DND-41 (cell line): ENCODE measurements at regions not wholly inside any gene's neighbourhood (a gene's known extent, or its start where the extent isn't known, plus 50 kb on each side); places are given as distances from the start of the nearest gene placed in this dataset.

Experiments
- EZH2 ChIP-seq: IDR thresholded peaks from 3 replicates; pipeline ENCODE4 v1.6.1; 2012; ENCODE audit warnings: borderline replicate concordance, low read depth, mild to moderate bottlenecking, moderate library complexity, low read length, inconsistent platforms; ENCODE audit not compliant: severe bottlenecking
- TF ChIP-seq, protein P1 (sequence below): IDR thresholded peaks from 2 replicates; pipeline ENCODE4 v1.5.1; 2012; ENCODE audit warnings: borderline replicate concordance, low read length, moderate library complexity, mild to moderate bottlenecking; ENCODE audit not compliant: poor library complexity, severe bottlenecking; ENCODE audit errors: extremely low read depth

DNA sequence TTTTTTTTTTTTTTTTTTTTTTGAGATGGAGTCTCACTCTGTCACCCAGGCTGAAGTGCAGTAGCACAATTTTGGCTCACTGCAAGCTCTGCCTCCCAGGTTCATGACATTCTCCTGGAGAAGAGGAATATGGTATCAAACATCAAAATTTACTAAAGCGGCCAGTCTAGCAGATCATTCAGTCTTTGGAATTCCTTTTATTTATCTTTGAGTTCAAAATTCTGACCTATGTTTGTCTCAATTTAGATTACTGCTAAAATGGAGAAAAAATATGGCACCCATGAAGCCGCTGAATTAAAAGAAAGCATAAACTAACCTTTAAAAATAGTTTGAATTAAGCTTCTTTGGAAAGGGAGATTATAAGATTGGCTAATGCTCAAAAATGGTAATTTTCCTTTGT, 64.5 kb upstream of the EGLN3 start:
- TF ChIP-seq, protein P1, sequence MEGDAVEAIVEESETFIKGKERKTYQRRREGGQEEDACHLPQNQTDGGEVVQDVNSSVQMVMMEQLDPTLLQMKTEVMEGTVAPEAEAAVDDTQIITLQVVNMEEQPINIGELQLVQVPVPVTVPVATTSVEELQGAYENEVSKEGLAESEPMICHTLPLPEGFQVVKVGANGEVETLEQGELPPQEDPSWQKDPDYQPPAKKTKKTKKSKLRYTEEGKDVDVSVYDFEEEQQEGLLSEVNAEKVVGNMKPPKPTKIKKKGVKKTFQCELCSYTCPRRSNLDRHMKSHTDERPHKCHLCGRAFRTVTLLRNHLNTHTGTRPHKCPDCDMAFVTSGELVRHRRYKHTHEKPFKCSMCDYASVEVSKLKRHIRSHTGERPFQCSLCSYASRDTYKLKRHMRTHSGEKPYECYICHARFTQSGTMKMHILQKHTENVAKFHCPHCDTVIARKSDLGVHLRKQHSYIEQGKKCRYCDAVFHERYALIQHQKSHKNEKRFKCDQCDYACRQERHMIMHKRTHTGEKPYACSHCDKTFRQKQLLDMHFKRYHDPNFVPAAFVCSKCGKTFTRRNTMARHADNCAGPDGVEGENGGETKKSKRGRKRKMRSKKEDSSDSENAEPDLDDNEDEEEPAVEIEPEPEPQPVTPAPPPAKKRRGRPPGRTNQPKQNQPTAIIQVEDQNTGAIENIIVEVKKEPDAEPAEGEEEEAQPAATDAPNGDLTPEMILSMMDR = no peak
- no peak for TF ChIP-seq EZH2
